NOMO-1 treated with DMSO at 0.1 percent for 48 hours (cell line): ENCODE measurements at regions not wholly inside any gene's neighbourhood (a gene's known extent, or its start where the extent isn't known, plus 50 kb on each side); places are given as distances from the start of the nearest gene placed in this dataset.

ENCODE experiments used
- DNase-seq: peaks from one replicate; lab custom pipeline; 2025; ENCODE audit not compliant: unreplicated experiment; lab: John Stamatoyannopoulos, UW

DNA sequence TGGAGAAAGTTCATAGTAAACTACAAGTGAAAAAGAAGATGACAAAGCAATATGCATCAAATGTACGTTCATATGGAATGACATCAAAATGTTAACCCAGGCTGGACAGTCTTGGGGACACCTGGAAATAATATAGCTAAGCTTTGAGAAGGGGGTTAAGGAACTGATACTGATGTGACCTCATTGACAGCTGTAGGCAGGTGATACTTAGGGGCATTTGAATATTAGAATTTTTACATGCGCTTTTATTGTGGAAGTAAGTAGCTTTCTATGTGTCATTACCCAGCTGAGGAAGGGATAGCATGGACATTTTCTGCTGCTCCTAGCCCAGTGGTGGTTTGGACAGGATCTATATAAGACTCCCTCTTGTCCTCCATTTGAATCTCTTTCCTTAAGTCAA, 299.7 kb downstream of the CWC27 start:
- no peak for DNase-seq

DNA sequence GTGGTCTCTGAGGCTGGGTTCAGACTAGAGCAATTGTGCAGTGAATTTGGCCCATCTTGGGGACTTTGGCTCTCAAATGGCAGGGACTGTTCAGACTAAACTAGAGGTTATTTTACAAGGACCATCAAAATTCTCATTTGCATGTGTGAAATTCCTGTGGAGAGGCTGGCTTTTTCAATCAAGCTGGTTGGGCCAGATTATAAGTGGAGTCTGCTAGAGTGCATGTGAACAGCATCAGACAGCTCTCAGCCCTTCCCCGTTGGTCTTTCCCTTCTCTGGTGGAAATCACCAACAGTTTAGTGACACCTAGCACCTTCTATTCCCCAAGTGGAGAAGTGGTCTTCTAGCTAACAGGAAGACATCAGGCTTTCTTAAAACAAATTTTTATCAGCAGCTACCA, 301.3 kb downstream of the CWC27 start:
- DNase-seq: no peak

DNA sequence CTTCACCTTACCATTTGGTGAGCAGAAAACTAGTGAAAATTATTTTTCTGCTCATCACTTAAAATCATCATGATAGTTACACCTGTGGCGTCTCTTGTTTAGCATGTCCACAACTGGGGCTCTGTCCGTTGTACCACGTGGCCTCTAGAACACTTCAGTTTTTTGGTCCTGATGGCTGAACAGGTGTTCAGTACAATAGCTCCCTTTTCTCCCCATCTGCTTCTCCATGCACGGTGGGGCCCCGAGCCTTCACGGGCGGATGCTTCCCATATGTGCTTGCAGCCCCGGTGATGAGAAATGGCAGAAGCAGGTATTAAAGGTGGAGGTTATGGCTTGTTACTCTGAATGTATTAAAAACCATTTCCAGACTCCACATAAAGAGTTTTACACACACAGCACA, 304.1 kb downstream of the CWC27 start:
- no peak for DNase-seq

DNA sequence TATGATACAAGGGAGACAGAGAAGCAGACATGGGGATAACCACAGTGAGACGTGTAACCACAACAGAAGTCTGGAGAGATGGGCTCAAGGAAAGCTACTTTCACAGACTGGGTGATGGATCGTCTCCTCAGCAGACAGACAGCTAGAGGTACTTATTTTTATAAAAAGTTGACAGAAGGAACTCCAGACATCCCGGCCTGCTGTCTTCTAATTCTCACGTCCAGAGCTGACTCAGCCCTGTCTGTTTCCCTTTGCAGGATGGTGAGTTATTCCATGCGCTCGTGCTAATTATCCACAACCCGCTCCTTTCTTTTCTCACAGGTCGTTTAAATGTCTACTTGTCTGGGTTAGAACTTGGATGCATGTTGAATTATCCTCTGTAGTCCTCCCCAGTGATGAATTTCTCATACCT, 304.5 kb downstream of the CWC27 start:
- DNase-seq: no peak

DNA sequence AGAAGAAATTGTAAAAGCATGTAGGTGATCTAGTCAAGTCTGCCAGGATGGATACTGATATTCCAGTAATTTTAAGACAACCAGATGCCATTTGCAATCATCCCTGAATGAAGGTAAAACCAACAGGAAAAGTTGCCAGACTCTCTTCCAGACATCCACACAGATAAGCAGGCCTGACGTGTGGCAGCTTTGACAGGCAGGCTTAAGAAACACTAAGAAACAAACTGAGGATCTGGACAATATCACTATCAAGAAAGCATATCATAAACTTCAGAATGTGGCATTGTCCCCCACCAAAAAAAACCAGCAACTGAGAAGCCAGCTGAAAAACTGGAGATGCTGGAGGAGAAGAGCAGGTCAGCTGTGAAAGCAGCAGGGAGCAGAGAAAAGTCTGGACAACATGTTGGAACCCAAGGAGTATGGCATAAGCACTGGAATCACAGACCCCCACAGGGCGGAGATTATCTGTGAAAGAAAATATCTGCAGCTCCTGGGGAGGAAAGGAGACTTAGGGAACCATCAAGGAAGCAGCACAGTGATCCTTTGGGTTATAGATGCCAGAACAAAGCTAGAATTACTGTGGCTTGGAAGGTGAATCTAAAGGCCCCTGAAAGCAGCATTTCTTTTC, 307.0 kb downstream of the CWC27 start:
- DNase-seq: no peak

- peak; percentile 66 for DNase-seq
Measured at GRCh38 chr5:65076251-65076869, 307.6 kb downstream of the CWC27 start.

- no peak for DNase-seq
Measured at GRCh38 chr5:65077653-65078052, 308.9 kb downstream of the CWC27 start.

DNA sequence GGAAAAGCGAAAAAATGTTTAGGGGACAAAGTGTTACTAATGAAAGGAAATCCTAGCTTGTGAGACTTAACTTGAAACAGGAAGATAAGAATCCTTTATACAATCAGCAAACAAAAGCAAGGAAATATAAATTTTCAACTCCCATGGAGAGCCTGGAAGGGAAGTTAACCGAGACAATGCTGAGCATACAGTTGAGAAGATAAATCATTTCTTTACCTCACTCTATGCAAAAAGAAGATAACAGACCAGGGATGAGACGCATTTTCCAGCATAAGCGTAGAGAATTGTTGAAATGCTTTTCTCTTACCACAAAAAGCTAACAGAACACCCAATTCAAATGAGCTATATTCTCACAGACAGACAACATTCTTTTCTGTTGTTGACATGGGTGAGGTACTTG, 309.6 kb downstream of the CWC27 start:
- DNase-seq: no peak

- DNase-seq: no peak
Measured at GRCh38 chr5:65081071-65081470, 312.3 kb downstream of the CWC27 start.

- DNase-seq: no peak
Measured at GRCh38 chr5:65084795-65085515, 316.2 kb downstream of the CWC27 start.

- no peak for DNase-seq
Measured at GRCh38 chr5:65085516-65085850, 316.8 kb downstream of the CWC27 start.

DNA sequence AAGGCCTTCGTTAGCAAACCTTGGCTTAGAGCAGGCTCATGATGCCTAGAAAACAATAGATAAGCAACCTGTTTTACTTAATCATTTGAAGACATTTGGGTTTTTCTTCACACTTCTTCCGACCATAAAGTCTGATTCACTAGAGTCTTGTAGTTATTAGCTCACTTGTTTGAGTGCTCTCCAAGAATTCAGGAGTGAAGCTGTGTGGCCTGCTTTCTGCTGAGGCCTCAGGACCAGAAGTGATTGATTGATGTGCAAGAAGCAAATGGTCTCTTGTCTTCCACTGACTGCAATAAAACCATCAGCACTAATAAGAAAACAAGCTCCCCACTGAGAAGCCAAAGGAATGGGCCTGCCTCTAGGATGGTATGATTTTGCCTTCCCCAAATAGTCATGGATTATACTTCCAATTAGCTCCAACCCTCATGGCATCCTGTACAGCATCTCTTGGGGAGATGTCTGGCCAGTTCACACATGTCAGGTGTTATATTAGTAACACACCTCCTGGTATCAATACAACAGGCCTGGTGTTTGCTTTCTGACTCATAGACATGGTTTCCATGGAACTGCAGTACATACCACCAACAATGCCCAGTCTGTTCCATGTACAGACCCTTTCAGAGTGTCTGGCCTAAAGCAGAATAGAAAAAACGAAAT, 317.6 kb downstream of the CWC27 start:
- no peak for DNase-seq

DNA sequence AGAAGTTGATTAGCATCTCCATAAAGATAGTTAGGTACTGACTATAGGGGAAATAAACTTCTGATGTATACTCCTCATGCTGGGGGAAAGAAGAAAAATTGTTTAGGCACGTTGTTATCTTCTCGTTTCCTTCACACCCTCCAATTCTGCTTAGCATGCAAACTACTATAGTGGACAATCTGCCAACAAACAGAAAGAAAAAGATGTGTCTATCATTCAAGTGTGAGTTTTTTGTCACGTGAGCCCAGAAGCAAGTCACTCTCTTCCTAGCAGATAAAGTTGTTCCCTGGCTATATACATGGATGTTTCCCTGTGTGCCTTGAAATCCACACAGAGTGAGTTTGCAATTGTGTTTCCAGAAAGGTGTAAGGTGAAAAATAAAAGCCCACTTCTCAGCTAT, 318.4 kb downstream of the CWC27 start:
- DNase-seq: no peak

DNA sequence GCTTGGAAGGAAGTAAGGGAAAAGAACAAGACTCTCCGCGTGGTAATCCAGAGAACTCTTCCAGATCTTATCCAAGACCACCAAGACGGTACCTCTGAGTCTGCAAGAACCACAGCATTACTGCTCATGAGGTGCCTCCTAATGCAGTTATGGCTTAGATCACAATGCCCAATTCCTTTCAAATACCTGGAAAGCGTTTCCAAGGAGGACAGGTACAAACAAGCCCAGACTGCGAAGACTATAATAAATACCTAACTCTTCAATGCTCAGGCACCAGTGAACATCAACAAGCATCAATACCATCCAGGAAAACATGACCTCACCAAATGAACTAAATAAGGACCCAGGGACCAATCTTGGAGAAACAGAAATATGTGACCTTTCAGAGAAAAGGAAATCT, 325.5 kb downstream of the CWC27 start:
- DNase-seq: no peak

DNA sequence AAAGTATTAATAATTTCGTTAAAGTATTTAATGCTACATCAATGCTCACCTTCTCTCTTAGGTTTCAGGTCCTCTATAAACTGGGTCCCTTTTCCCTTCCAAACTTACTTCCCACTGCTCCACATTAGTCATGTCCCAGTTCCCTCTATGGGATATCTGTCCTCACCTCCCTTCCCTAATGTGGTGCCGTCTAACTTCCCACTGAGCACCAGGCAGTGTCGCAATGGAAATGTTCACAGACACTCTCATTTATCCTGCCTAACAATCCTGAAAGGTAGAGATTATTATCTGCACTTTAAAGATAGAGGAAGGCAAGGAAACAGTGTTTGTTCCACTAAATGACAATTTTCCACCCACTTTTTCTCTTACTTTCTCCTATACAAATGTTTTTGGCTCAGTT, 329.7 kb downstream of the CWC27 start:
- no peak for DNase-seq
